NCI-H774 (cell line): ENCODE measurements at regions not wholly inside any gene's neighbourhood (a gene's known extent, or its start where the extent isn't known, plus 50 kb on each side); places are given as distances from the start of the nearest gene placed in this dataset.
"Not testable (repeated sequence)": the region's sequence is repeated elsewhere in the genome, so short reads cannot be mapped to it uniquely, and the experiment has no call there.

Experiments
- DNase-seq: peaks from one replicate; lab custom pipeline; 2025; lab: John Stamatoyannopoulos, UW

DNA sequence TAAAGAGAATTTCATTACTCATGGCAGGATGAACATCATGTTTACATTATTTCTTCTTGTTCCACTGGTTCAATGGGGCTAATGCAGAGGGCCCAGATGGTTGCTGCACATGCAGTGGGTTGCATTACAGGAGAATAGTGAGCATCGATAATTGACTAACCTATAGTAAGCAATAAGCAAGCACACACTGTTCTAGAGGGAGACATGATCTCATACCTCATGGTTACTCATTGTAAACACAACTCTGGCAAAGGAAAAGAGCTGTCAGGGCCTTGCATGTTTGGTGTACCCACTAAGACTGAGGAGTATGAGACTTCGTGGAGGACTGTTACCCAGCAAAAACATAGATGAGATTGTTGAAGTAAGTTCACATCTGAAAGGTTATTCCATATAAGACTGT, 885.6 kb upstream of the VRK2 start:
- no peak for DNase-seq

DNA sequence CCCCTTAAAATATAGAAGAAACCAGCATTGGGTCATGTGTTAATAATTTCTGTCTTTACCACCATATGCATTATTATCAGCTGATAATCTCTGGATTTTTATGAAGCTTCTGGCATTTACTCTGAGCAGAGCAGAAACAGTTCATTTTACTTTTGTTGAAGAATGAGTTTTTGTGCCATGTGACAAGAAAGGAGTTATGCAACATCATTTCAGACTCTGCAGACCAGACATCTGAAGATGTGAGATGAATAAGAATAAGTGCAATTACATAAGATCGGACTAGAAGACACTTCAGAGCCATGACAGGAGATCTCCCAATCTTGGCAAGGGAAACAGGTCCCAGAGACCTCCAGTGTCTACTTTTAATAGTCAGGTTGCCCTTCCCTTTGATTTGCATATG, 869.4 kb upstream of the VRK2 start:
- DNase-seq, result no peak

GRCh38 chr2:57180042-57180567, 866.5 kb upstream of the VRK2 start:
- DNase-seq, result no peak

DNA sequence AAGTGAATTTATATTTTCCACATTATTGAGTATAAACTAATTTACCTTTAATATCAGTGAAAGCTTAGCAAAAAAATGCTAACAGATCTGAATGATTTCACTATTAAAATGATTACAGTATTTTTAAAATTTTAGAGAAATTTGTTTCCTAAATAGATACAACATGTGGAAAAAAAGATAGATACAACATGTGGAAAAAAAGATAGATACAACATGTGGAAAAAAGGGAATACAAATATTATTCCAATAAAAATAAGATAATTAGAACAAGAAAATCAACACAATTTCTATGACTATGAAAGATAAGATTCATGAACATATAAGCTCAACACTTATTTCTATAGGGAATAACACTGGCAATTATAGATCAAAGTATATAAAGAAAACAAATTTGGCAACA, 865.9 kb upstream of the VRK2 start:
- no peak for DNase-seq

GRCh38 chr2:57181315-57182038, 865.1 kb upstream of the VRK2 start:
- DNase-seq, result no peak

GRCh38 chr2:57182916-57183315, 863.7 kb upstream of the VRK2 start:
- no peak for DNase-seq

- DNase-seq, result no peak
These were observed 861.0 kb upstream of the VRK2 start for GRCh38 chr2:57185568-57185967.

DNA sequence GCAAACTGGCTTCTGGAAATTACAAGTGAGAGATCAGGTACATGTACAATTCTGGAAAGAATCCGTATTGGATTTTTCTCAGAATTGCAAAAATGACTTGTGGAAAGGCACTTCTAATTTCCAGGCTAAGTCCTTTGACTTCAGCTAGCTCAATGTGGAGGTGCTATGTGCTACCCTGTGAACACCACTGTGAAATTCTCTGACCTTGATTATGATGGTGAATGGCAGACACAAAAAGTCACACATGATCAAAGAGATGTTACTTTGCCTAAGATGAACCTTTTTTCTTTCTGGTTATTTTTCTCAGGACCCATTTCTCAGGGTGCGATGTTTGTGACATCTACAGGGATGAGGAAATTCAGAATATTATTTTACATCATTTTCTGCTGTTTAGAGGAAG, 856.6 kb upstream of the VRK2 start:
- no peak for DNase-seq

DNA sequence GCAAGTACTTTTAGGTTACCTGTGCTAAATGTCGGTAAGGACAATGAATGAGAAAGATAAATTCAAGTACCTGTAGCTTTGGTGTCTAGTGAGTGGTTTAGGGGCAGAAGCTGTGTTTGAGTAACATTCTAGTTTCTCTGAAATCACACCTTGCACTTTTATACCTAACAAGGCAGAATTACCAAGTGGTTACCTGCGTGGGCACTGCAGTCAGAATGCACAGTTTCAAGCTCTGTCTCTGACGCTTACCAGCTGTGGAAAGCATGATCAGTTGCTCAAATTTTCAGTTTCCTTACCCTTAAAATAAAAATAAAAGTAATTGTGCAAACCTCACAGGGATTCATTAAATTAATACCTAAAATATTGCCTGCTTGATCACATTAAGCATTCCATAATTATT, 846.9 kb upstream of the VRK2 start:
- DNase-seq, result no peak

DNA sequence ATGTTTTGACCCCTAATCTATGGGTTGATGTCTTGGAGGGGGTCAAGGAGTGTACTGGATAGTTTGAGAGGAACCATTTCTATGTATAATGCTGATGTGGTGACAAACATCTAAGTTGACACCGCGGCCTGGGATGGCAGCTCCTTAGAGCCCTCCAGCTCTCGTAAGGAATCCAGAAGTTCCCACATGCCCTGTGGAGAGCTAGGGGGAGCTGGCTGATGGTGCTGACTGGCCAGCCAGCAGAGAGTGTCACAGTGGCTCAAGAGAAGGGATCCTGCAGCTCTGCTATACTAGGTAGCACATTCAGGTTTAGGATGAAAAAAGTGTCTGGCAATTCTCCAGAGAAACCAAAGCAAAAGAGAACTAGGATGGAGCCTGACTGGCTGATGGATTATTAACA, 842.2 kb upstream of the VRK2 start:
- DNase-seq, result no peak

DNA sequence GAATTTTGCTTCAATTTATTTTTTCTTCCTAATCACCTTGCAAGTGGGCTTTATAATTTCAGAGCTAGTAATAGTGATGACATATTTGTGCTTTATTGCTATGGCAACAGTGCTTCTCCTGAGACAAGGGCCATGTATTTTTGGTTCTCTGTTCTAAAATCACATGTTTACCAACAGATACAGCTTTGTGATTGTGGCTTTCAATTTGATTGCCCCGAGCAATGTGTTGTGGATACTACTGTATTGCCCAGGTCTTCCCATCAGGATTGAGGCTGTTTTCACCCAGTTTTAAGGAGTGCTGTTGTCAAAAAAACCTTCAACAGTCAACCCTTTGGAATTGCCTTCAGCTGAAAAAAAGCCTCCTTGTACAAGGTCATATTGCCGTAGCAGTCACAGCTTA, 841.4 kb upstream of the VRK2 start:
- DNase-seq, result no peak

GRCh38 chr2:57207191-57207590, 839.4 kb upstream of the VRK2 start:
- no peak for DNase-seq

GRCh38 chr2:57209799-57210198, 836.8 kb upstream of the VRK2 start:
- DNase-seq, result no peak

GRCh38 chr2:57210855-57211254, 835.8 kb upstream of the VRK2 start:
- no peak for DNase-seq

DNA sequence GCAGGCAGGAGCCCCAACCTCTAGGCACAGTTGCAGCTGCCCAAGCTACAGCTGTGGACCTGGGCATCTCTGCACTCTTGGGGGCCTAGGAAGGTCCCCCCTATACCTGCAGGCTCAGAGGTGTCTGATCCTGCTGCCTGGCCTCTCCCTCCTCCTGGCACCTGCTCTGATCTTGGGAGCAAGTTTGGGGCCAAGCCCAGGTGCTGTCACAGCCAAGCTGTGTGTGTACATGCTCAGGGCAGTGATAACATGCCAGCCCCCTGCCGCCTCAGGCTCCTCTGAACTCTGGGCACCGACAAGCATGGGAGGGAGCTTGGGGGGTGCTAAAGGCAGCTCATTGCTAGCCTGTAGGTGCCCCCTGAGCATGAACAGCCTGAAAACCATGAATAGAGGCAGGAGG, 829.6 kb upstream of the VRK2 start:
- DNase-seq, result no peak

GRCh38 chr2:57218206-57218605, 828.4 kb upstream of the VRK2 start:
- no peak for DNase-seq

- DNase-seq, result not testable (repeated sequence)
These were observed 816.9 kb upstream of the VRK2 start for GRCh38 chr2:57229706-57230105.

DNA sequence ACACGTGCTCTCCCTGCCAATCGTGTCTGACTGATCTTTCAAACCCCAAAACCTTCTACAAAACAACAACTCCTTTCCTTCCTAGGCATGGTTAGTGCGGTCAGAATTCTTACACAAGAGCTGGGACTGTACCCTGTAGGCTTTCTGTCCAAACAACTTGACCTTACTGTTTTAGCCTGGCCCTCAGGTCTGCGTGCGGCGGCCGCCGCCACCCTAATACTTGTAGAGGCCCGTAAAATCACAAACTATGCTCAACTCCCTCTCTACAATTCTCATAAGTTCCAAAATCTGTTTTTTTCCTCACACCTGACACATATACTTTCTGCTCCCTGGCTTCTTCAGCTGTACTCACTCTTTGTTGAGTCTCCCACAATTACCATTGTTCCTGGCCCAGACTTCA, 814.3 kb upstream of the VRK2 start:
- DNase-seq, result not testable (repeated sequence)

- not testable (repeated sequence) for DNase-seq
These were observed 795.1 kb upstream of the VRK2 start for GRCh38 chr2:57251495-57251894.

GRCh38 chr2:57276408-57276807, 770.2 kb upstream of the VRK2 start:
- not testable (repeated sequence) for DNase-seq

- no peak for DNase-seq
These were observed 768.2 kb upstream of the VRK2 start for GRCh38 chr2:57278451-57278850.

GRCh38 chr2:57291209-57291608, 755.4 kb upstream of the VRK2 start:
- no peak for DNase-seq

- no peak for DNase-seq
These were observed 749.6 kb upstream of the VRK2 start for GRCh38 chr2:57296795-57297517.

DNA sequence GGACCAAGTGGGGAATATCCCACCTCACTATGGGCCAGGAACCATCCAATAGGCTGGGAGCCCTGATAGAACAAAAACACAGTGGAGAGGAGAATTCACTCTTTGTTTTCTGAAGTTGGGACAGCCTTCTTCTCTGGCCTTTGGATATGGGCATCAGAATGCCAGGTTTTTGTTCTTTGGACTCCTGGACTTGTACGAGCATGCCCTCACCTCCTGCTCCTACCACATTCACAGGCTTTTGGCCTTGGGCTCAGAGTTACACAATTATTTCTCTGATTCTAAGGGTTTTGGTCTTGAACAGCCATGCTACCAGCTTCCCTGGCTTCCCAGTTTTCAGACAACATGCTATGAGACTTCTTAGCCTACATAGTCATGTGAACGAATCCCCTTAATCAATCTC, 732.9 kb upstream of the VRK2 start:
- DNase-seq, result no peak
